Gastrocnemius medialis (tissue), 4 donors: ENCODE measurements at regions not wholly inside any gene's neighbourhood (a gene's known extent, or its start where the extent isn't known, plus 50 kb on each side); places are given as distances from the start of the nearest gene placed in this dataset.

Experiments used
- ATAC-seq, 2 donors: fragments of 150-250 bp; one replicate each; pipeline ENCODE4 v1.9.1; 2016
- DNase-seq, 2 donors: peaks; one replicate each; pipeline ENCODE4 v3.0.0-alpha.2; 2019
- H3K27ac ChIP-seq, 4 donors: fragments of 200-600 bp; sonication (generic); 1 replicate in 1 of 4; 2 replicates in 3 of 4; pipeline ENCODE4 v1.5.1; 2016 to 2018; ENCODE audit warnings: mild to moderate bottlenecking in 2 of 4, moderate library complexity in 1 of 4
- H3K27me3 ChIP-seq, 3 donors: fragments of 200-600 bp; sonication (generic) in 2 of 3; 1 replicate in 1 of 3; 2 replicates in 2 of 3; pipeline versions ENCODE4 v1.5.1 to v1.6.0; 2016 to 2019; ENCODE audit warnings: mild to moderate bottlenecking in 1 of 3, moderate library complexity in 1 of 3
- H3K36me3 ChIP-seq, 2 donors: fragments of 200-600 bp; sonication (generic) in 1 of 2; one replicate each; pipeline ENCODE4 v1.5.1; 2017 to 2018
- H3K4me1 ChIP-seq, 2 donors: fragments of 200-600 bp; sonication (generic) in 1 of 2; one replicate each; pipeline ENCODE4 v1.5.1; 2016 to 2017; ENCODE audit warnings: mild to moderate bottlenecking in 2 of 2
- H3K4me3 ChIP-seq, 4 donors: fragments of 200-600 bp; sonication (generic) in 3 of 4; 1 replicate in 1 of 4; 2 replicates in 3 of 4; pipeline ENCODE4 v1.5.1; 2016 to 2019; ENCODE audit warnings: mild to moderate bottlenecking in 2 of 4
- H3K9me3 ChIP-seq, 3 donors: fragments of 200-600 bp; sonication (generic) in 2 of 3; 1 replicate in 1 of 3; 2 replicates in 2 of 3; pipeline ENCODE4 v1.5.1; 2016 to 2019
- CTCF ChIP-seq, 5 experiments: fragments of 450-650 bp in 3 of 5; fragments of 200-600 bp in 2 of 5; sonication (generic) in 2 of 5; IDR thresholded peaks in 4 of 5; conservative IDR thresholded peaks in 1 of 5; 1 replicate in 4 of 5; 2 replicates in 1 of 5; pipeline ENCODE4 v1.5.1; 2016 to 2019; ENCODE audit warnings: antibody characterized with exemption in 5 of 5, mild to moderate bottlenecking in 3 of 5, moderate library complexity in 3 of 5
- POLR2A ChIP-seq, 2 donors: fragments of 450-650 bp; IDR thresholded peaks; one replicate each; pipeline ENCODE4 v1.6.1; 2017; ENCODE audit warnings: antibody characterized with exemption in 2 of 2, mild to moderate bottlenecking in 2 of 2, moderate library complexity in 2 of 2
- in situ Hi-C, 4 donors: fragments of 200-750 bp; cut with MboI; loops; one replicate each; pipeline versions ENCODE4 v1.15.0 to v1.8.0; 2017; ENCODE audit warnings: low sequenced_read_pairs in 4 of 4
- intact Hi-C: fragments of 100-400 bp; cut with DNase I; formaldehyde crosslinking; loops from one replicate; pipeline ENCODE4 v1.15.1; 2023; ENCODE audit warnings: low total_unique reads

GRCh38 chr2:121947674-121948073 is 192.2 kb downstream of the TSN start:
- ATAC-seq (no peak), DNase-seq (no peak)
- H3K27me3 ChIP-seq = no peaks in the 10 kb centered on the region
- no peaks in the 10 kb centered on the region for H3K9me3 ChIP-seq
- no peak overlapping the region for H3K27ac ChIP-seq
- no peaks in the 10 kb centered on the region for H3K4me1 ChIP-seq
- intact Hi-C loops (no loop called here), in situ Hi-C loops (no loop called here)
- TF ChIP-seq CTCF (IDR thresholded peaks at IDR 0.05 in 4 of 5, conservative IDR thresholded peaks at IDR 0.05 in 1 of 5) (no peak), POLR2A (IDR thresholded peaks at IDR 0.05) (no peak)
- H3K36me3 ChIP-seq = no peaks in the 10 kb centered on the region
- no peak overlapping the region for H3K4me3 ChIP-seq

GRCh38 chr2:121949271-121949670 is 193.8 kb downstream of the TSN start:
- no peak overlapping the region for H3K4me3 ChIP-seq
- no peaks in the 10 kb centered on the region for H3K36me3 ChIP-seq
- H3K4me1 ChIP-seq = no peaks in the 10 kb centered on the region
- no peak for ATAC-seq
- H3K27me3 ChIP-seq = no peaks in the 10 kb centered on the region
- no peaks in the 10 kb centered on the region for H3K9me3 ChIP-seq
- DNase-seq = no peak
- in situ Hi-C loops = no loop called here
- intact Hi-C loops = no loop called here
- TF ChIP-seq CTCF (IDR thresholded peaks at IDR 0.05 in 4 of 5, conservative IDR thresholded peaks at IDR 0.05 in 1 of 5) = no peak
- no peak for TF ChIP-seq POLR2A (IDR thresholded peaks at IDR 0.05)
- no peak overlapping the region for H3K27ac ChIP-seq

GRCh38 chr2:121955426-121955825 is 200.0 kb downstream of the TSN start:
- Histone ChIP-seq H3K27me3 (no peaks in the 10 kb centered on the region), H3K36me3 (no peaks in the 10 kb centered on the region), H3K27ac (no peak overlapping the region), H3K4me1 (no peaks in the 10 kb centered on the region), H3K9me3 (no peaks in the 10 kb centered on the region), H3K4me3 (no peak overlapping the region)
- ATAC-seq (no peak), DNase-seq (no peak)
- TF ChIP-seq POLR2A (IDR thresholded peaks at IDR 0.05) = no peak
- no peak for TF ChIP-seq CTCF (IDR thresholded peaks at IDR 0.05 in 4 of 5, conservative IDR thresholded peaks at IDR 0.05 in 1 of 5)
- intact Hi-C loops = no loop called here
- in situ Hi-C loops = no loop called here

GRCh38 chr2:121955872-121956271 is 200.4 kb downstream of the TSN start:
- no peaks in the 10 kb centered on the region for H3K27me3 ChIP-seq
- H3K4me3 ChIP-seq = no peak overlapping the region
- DNase-seq (no peak), ATAC-seq (no peak)
- intact Hi-C loops = no loop called here
- H3K4me1 ChIP-seq = no peaks in the 10 kb centered on the region
- no peaks in the 10 kb centered on the region for H3K9me3 ChIP-seq
- TF ChIP-seq CTCF (IDR thresholded peaks at IDR 0.05 in 4 of 5, conservative IDR thresholded peaks at IDR 0.05 in 1 of 5) (no peak), POLR2A (IDR thresholded peaks at IDR 0.05) (no peak)
- in situ Hi-C loops = no loop called here
- H3K36me3 ChIP-seq = no peaks in the 10 kb centered on the region
- H3K27ac ChIP-seq = no peak overlapping the region

- Histone ChIP-seq H3K36me3 (no peaks in the 10 kb centered on the region), H3K4me3 (no peak overlapping the region), H3K27ac (no peak overlapping the region), H3K4me1 (no peaks in the 10 kb centered on the region), H3K9me3 (no peaks in the 10 kb centered on the region), H3K27me3 (no peaks in the 10 kb centered on the region)
- intact Hi-C loops (no loop called here), in situ Hi-C loops (no loop called here)
- ATAC-seq (no peak), DNase-seq (no peak)
- TF ChIP-seq POLR2A (IDR thresholded peaks at IDR 0.05) (no peak), CTCF (IDR thresholded peaks at IDR 0.05 in 4 of 5, conservative IDR thresholded peaks at IDR 0.05 in 1 of 5) (no peak)
Measured at GRCh38 chr2:121960251-121960650, 204.8 kb downstream of the TSN start.
